Osteocyte (in vitro differentiated cells): ENCODE measurements at regions not wholly inside any gene's neighbourhood (a gene's known extent, or its start where the extent isn't known, plus 50 kb on each side); places are given as distances from the start of the nearest gene placed in this dataset.

ENCODE experiments used
- DNase-seq: peaks from one replicate; pipeline ENCODE4 v3.0.0; 2021; ENCODE audit warnings: mixed read lengths; ENCODE audit not compliant: unreplicated experiment; ENCODE audit errors: extremely low spot score
- H3K27ac Mint-ChIP-seq: one replicate; pipeline ENCODE4 v1.8.0; 2021; ENCODE audit warnings: mild to moderate bottlenecking, mixed read lengths; ENCODE audit not compliant: unreplicated experiment
- H3K27me3 Mint-ChIP-seq: one replicate; pipeline ENCODE4 v1.8.0; 2021; ENCODE audit warnings: mixed read lengths; ENCODE audit not compliant: unreplicated experiment
- H3K36me3 Mint-ChIP-seq: one replicate; pipeline ENCODE4 v1.8.0; 2021; ENCODE audit warnings: mixed read lengths; ENCODE audit not compliant: unreplicated experiment
- H3K4me1 Mint-ChIP-seq: one replicate; pipeline ENCODE4 v1.8.0; 2021; ENCODE audit warnings: mixed read lengths; ENCODE audit not compliant: unreplicated experiment
- H3K4me3 Mint-ChIP-seq: one replicate; pipeline ENCODE4 v1.8.0; 2021; ENCODE audit warnings: mild to moderate bottlenecking, moderate library complexity, mixed read lengths; ENCODE audit not compliant: unreplicated experiment
- H3K9me3 Mint-ChIP-seq: one replicate; pipeline ENCODE4 v1.8.0; 2021; ENCODE audit warnings: mixed read lengths; ENCODE audit not compliant: unreplicated experiment
- CTCF ChIP-seq: fragments of 200-600 bp; sonication (generic); IDR thresholded peaks from 2 replicates; pipeline ENCODE4 v1.5.0; 2021; ENCODE audit warnings: antibody characterized with exemption, mild to moderate bottlenecking, moderate library complexity

- peaks cover 15% of the 10 kb centered on the region for H3K27me3 Mint-ChIP-seq
- peaks cover 6% of the 10 kb centered on the region for H3K4me1 Mint-ChIP-seq
- H3K9me3 Mint-ChIP-seq, result no peaks in the 10 kb centered on the region
- no peak overlapping the region for H3K4me3 Mint-ChIP-seq
- no peaks in the 10 kb centered on the region for H3K36me3 Mint-ChIP-seq
- TF ChIP-seq CTCF, result peak; percentile 64
- DNase-seq, result no peak
- no peak overlapping the region for H3K27ac Mint-ChIP-seq
These were observed 76.9 kb upstream of the GCFC2 start for GRCh38 chr2:75787532-75788132.

GRCh38 chr2:75775311-75775823 is 64.7 kb upstream of the GCFC2 start:
- Mint-ChIP-seq H3K4me3 (no peak overlapping the region), H3K27ac (no peak overlapping the region), H3K9me3 (no peaks in the 10 kb centered on the region), H3K27me3 (peaks cover 47% of the 10 kb centered on the region), H3K36me3 (no peaks in the 10 kb centered on the region), H3K4me1 (no peaks in the 10 kb centered on the region)
- no peak for TF ChIP-seq CTCF
- DNase-seq, result no peak

- H3K9me3 Mint-ChIP-seq, result no peaks in the 10 kb centered on the region
- no peak for TF ChIP-seq CTCF
- peaks cover 53% of the 10 kb centered on the region for H3K27me3 Mint-ChIP-seq
- no peak overlapping the region for H3K4me3 Mint-ChIP-seq
- H3K36me3 Mint-ChIP-seq, result no peaks in the 10 kb centered on the region
- no peak overlapping the region for H3K27ac Mint-ChIP-seq
- H3K4me1 Mint-ChIP-seq, result no peaks in the 10 kb centered on the region
- DNase-seq, result no peak
These were observed 62.4 kb upstream of the GCFC2 start for GRCh38 chr2:75772908-75773630.

- no peaks in the 10 kb centered on the region for H3K36me3 Mint-ChIP-seq
- no peak for TF ChIP-seq CTCF
- H3K27me3 Mint-ChIP-seq, result peaks cover 41% of the 10 kb centered on the region
- no peak overlapping the region for H3K4me3 Mint-ChIP-seq
- DNase-seq, result no peak
- no peaks in the 10 kb centered on the region for H3K9me3 Mint-ChIP-seq
- H3K27ac Mint-ChIP-seq, result no peak overlapping the region
- no peaks in the 10 kb centered on the region for H3K4me1 Mint-ChIP-seq
These were observed 55.1 kb upstream of the GCFC2 start for GRCh38 chr2:75765798-75766197.

GRCh38 chr2:75764611-75765010 is 53.9 kb upstream of the GCFC2 start:
- Mint-ChIP-seq H3K9me3 (no peaks in the 10 kb centered on the region), H3K4me3 (no peak overlapping the region), H3K36me3 (no peaks in the 10 kb centered on the region), H3K4me1 (no peaks in the 10 kb centered on the region), H3K27me3 (peaks cover 30% of the 10 kb centered on the region), H3K27ac (no peak overlapping the region)
- TF ChIP-seq CTCF, result no peak
- DNase-seq, result no peak
